ENCODE measurements at regions not wholly inside any gene's neighbourhood (a gene's known extent, or its start where the extent isn't known, plus 50 kb on each side); places are given as distances from the start of the nearest gene placed in this dataset.

DNA sequence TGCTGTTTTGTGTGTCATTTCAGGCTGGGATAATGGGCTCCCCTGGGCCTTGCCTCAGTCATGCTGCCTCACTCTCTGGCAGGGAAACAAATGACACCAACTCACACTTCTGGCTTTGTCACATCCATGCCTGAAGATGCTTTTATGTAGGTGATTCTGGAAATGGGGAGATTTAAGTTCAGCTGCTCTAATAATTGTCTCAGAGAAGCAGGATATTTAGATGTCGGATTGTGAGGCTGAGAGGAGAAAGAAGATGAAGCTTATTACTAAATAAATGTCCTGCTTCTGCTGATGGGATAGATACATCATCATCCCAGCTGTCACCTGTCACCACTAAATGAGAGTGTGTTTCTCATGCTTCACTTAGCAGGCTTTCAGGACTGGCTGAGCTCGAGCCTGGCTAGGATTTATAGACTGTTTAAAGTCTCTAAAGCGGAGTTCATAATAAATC is 480.2 kb upstream of the SPTLC3 start:
- TF ChIP-seq, protein P1, sequence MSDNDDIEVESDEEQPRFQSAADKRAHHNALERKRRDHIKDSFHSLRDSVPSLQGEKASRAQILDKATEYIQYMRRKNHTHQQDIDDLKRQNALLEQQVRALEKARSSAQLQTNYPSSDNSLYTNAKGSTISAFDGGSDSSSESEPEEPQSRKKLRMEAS (CRISPR knock-in tag; IDR thresholded peaks at IDR 0.05), result no peak
- TF ChIP-seq, protein P2, sequence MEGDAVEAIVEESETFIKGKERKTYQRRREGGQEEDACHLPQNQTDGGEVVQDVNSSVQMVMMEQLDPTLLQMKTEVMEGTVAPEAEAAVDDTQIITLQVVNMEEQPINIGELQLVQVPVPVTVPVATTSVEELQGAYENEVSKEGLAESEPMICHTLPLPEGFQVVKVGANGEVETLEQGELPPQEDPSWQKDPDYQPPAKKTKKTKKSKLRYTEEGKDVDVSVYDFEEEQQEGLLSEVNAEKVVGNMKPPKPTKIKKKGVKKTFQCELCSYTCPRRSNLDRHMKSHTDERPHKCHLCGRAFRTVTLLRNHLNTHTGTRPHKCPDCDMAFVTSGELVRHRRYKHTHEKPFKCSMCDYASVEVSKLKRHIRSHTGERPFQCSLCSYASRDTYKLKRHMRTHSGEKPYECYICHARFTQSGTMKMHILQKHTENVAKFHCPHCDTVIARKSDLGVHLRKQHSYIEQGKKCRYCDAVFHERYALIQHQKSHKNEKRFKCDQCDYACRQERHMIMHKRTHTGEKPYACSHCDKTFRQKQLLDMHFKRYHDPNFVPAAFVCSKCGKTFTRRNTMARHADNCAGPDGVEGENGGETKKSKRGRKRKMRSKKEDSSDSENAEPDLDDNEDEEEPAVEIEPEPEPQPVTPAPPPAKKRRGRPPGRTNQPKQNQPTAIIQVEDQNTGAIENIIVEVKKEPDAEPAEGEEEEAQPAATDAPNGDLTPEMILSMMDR (IDR thresholded peaks at IDR 0.05), result no peak

Data from WTC11 (cell line).